Endothelial cell of umbilical vein (primary cell): ENCODE measurements at regions not wholly inside any gene's neighbourhood (a gene's known extent, or its start where the extent isn't known, plus 50 kb on each side); places are given as distances from the start of the nearest gene placed in this dataset.

Experiments used
- BruUV-seq: library from RNA; stranded (reverse); fragments of 400-500 nt; replicated peaks from 2 replicates; lab custom pipeline; 2021; lab: Mats Ljungman, UMichigan
- CTCF ChIA-PET: fragments of 300-600, 350-600 bp; sonication (Branson Sonifier 250); formaldehyde crosslinking; loops from one replicate; lab custom pipeline; 2021; ENCODE audit warnings: antibody characterized with exemption, inconsistent platforms; lab: Charles Lee
- POLR2A ChIA-PET: fragments of 300-600, 350-600 bp; sonication (Branson Sonifier 250); formaldehyde crosslinking; loops from one replicate; lab custom pipeline; 2021; ENCODE audit warnings: antibody characterized with exemption, inconsistent platforms; lab: Charles Lee
- DNase-seq: peaks from one replicate; pipeline ENCODE4 v3.0.0-alpha.2; 2011; ENCODE audit warnings: low read depth, low spot score
- FAIRE-seq: peaks from 2 replicates; lab custom pipeline; 2011; peaks lifted over from hg19 to GRCh38; lab: Jason Lieb, UNC
- H2AFZ ChIP-seq: 2 replicates; pipeline ENCODE4 v1.6.0; 2012; ENCODE audit warnings: low read depth, low read length, control low read depth, inconsistent platforms
- H3K27ac ChIP-seq: 2 replicates; pipeline ENCODE4 v1.5.1; 2011; ENCODE audit warnings: low read depth, mild to moderate bottlenecking, control low read depth, low read length, moderate library complexity; ENCODE audit not compliant: insufficient read depth
- H3K27me3 ChIP-seq, 2 experiments: 2 replicates each; pipeline versions ENCODE4 v1.6.0 to v1.6.1; 2011; ENCODE audit warnings: low read length in 2 of 2, mixed read lengths in 1 of 2; ENCODE audit not compliant: control insufficient read depth in 2 of 2, insufficient read depth in 2 of 2
- H3K36me3 ChIP-seq, 2 experiments: 2 replicates in 1 of 2; 3 replicates in 1 of 2; pipeline ENCODE4 v1.5.1; 2011; ENCODE audit warnings: low read length in 2 of 2, mild to moderate bottlenecking in 1 of 2, moderate library complexity in 1 of 2; ENCODE audit not compliant: control insufficient read depth in 2 of 2, insufficient read depth in 2 of 2; ENCODE audit errors: extremely low read depth in 1 of 2
- H3K4me1 ChIP-seq: 3 replicates; pipeline ENCODE4 v1.5.1; 2011; ENCODE audit warnings: mild to moderate bottlenecking, low read length; ENCODE audit not compliant: control insufficient read depth, insufficient read depth; ENCODE audit errors: extremely low read depth
- H3K4me2 ChIP-seq: 2 replicates; pipeline ENCODE4 v1.6.1; 2011; ENCODE audit warnings: low read length, control low read depth, mixed read lengths; ENCODE audit not compliant: insufficient read depth
- H3K4me3 ChIP-seq, 3 experiments: fragments of 200-600 bp in 1 of 3; sonication (generic), shearing (Covaris generic) in 1 of 3; replicated peaks in 1 of 3; 2 replicates each; pipeline ENCODE4 v1.5.1; 2011 to 2016; ENCODE audit warnings: control low read depth in 3 of 3, low read length in 3 of 3, mild to moderate bottlenecking in 2 of 3, inconsistent platforms in 1 of 3, low read depth in 1 of 3, moderate library complexity in 1 of 3; ENCODE audit not compliant: insufficient read depth in 1 of 3
- H3K79me2 ChIP-seq: 2 replicates; pipeline ENCODE4 v1.6.0; 2012; ENCODE audit warnings: low read length, inconsistent platforms; ENCODE audit not compliant: control insufficient read depth, insufficient read depth
- H3K9ac ChIP-seq: replicated peaks from 2 replicates; pipeline ENCODE3; 2011; ENCODE audit warnings: low read length, control low read depth; ENCODE audit not compliant: insufficient read depth; ENCODE audit errors: extremely low read depth
- H3K9me1 ChIP-seq: replicated peaks from 3 replicates; pipeline ENCODE4 v1.6.0; 2011; ENCODE audit warnings: mild to moderate bottlenecking, low read length; ENCODE audit not compliant: control insufficient read depth, insufficient read depth; ENCODE audit errors: extremely low read depth
- H3K9me3 ChIP-seq: replicated peaks from 2 replicates; pipeline ENCODE4 v1.5.1; 2012; ENCODE audit warnings: low read length, inconsistent platforms; ENCODE audit not compliant: control insufficient read depth, insufficient read depth
- H4K20me1 ChIP-seq: replicated peaks from 2 replicates; pipeline ENCODE3; 2011; ENCODE audit warnings: mild to moderate bottlenecking, low read length; ENCODE audit not compliant: control insufficient read depth, insufficient read depth; ENCODE audit errors: extremely low read depth
- CTCF ChIP-seq, 2 donors: IDR thresholded peaks; 1 replicate in 1 of 2; 2 replicates in 1 of 2; pipeline ENCODE4 v1.5.1; 2011; ENCODE audit warnings: low read length in 2 of 2, mild to moderate bottlenecking in 2 of 2, moderate library complexity in 2 of 2, control low read depth in 1 of 2, inconsistent platforms in 1 of 2, low read depth in 1 of 2; ENCODE audit not compliant: insufficient read depth in 1 of 2; ENCODE audit errors: extremely low read depth in 1 of 2
- EZH2 ChIP-seq: IDR thresholded peaks from 2 replicates; pipeline ENCODE4 v1.6.1; 2012; ENCODE audit warnings: borderline replicate concordance, low read depth, mild to moderate bottlenecking, moderate library complexity, low read length, inconsistent platforms; ENCODE audit not compliant: severe bottlenecking
- FOS ChIP-seq: IDR thresholded peaks from 2 replicates; pipeline ENCODE4 v1.6.1; 2011; ENCODE audit warnings: mild to moderate bottlenecking, low read length, moderate library complexity, borderline replicate concordance; ENCODE audit not compliant: insufficient read depth
- GATA2 ChIP-seq: IDR thresholded peaks from 2 replicates; pipeline ENCODE4 v1.7.0; 2011; ENCODE audit warnings: low read depth, mild to moderate bottlenecking, moderate library complexity, mixed read lengths, low read length; ENCODE audit not compliant: insufficient read length, insufficient read depth
- JUN ChIP-seq: IDR thresholded peaks from 2 replicates; pipeline ENCODE4 v1.6.1; 2011; ENCODE audit warnings: borderline replicate concordance, low read depth; ENCODE audit not compliant: insufficient read length, insufficient read depth
- MAX ChIP-seq: IDR thresholded peaks from 2 replicates; pipeline ENCODE4 v1.6.1; 2011; ENCODE audit not compliant: insufficient read depth, insufficient read length
- MYC ChIP-seq: IDR thresholded peaks from one replicate; pipeline ENCODE4 v1.6.1; 2011; ENCODE audit warnings: mild to moderate bottlenecking, low read depth, low read length
- POLR2A ChIP-seq: IDR thresholded peaks from 2 replicates; pipeline ENCODE4 v1.6.1; 2012; ENCODE audit warnings: low read depth, mild to moderate bottlenecking, control low read depth, low read length
- POLR2AphosphoS5 ChIP-seq: IDR thresholded peaks from 2 replicates; pipeline ENCODE4 v1.6.1; 2012; ENCODE audit warnings: low read depth, mild to moderate bottlenecking, control low read depth, low read length, moderate library complexity; ENCODE audit not compliant: insufficient read depth
- dilution Hi-C: fragments of 300-500 bp; cut with MboI; formaldehyde crosslinking; loops from one replicate; pipeline ENCODE4 v1.15.0; 2019; ENCODE audit warnings: low sequenced_read_pairs; ENCODE audit not compliant: extremely low pct_ligation_motif_present
- intact Hi-C: fragments of 100-400 bp; cut with micrococcal nuclease; formaldehyde crosslinking; loops from one replicate; pipeline ENCODE4 v1.10.0; 2022

GRCh38 chr5:87645224-87645623 lies 232.5 kb upstream of the CCNH start:
- dilution Hi-C loops (no loop called here), intact Hi-C loops (no loop called here)
- TF ChIP-seq POLR2AphosphoS5 (no peak), MYC (no peak), MAX (no peak), EZH2 (no peak), GATA2 (no peak), POLR2A (no peak), JUN (no peak), FOS (no peak), CTCF (IDR thresholded peaks at IDR 0.05; ENCODE audit: extremely low read depth in 1 of 2, insufficient read depth in 1 of 2, low read depth in 1 of 2, low read length in 2 of 2) (no peak)
- Histone ChIP-seq H3K9me1 (no peaks in the 10 kb centered on the region), H3K27ac (no peak overlapping the region), H3K27me3 (no peaks in the 10 kb centered on the region), H3K4me1 (no peaks in the 10 kb centered on the region), H2AFZ (no peak overlapping the region), H3K79me2 (no peaks in the 10 kb centered on the region), H3K9me3 (no peaks in the 10 kb centered on the region), H3K4me2 (no peak overlapping the region), H3K36me3 (no peaks in the 10 kb centered on the region), H3K9ac (no peak overlapping the region), H3K4me3 (no peak overlapping the region), H4K20me1 (no peaks in the 10 kb centered on the region)
- FAIRE-seq (no peak), DNase-seq (no peak)
- CTCF ChIA-PET: interaction anchor here (0.8 kb wide), 1 partner anchor 8 kb away, joined by 3 read pairs; no protein-coding TSS in a partner anchor
- BruUV-seq: no TSS peak
- POLR2A ChIA-PET: no interaction called here
